AG04450 (cell line): ENCODE measurements at regions not wholly inside any gene's neighbourhood (a gene's known extent, or its start where the extent isn't known, plus 50 kb on each side); places are given as distances from the start of the nearest gene placed in this dataset.

Source experiments
- CTCF ChIA-PET: fragments of 300-600, 350-600 bp; formaldehyde crosslinking; extraction: SDS; loops from one replicate; lab custom pipeline; 2022; ENCODE audit warnings: antibody characterized with exemption, inconsistent platforms; lab: Charles Lee
- POLR2A ChIA-PET: fragments of 350-600 bp; formaldehyde crosslinking; extraction: SDS; loops from one replicate; lab custom pipeline; 2021; ENCODE audit warnings: antibody characterized with exemption, inconsistent platforms; lab: Yijun Ruan, JAX
- DNase-seq: peaks from one replicate; pipeline ENCODE4 v3.0.0-alpha.2; 2011; ENCODE audit warnings: low read depth, low spot score
- H3K27ac ChIP-seq: one replicate; pipeline ENCODE4 v1.5.1; 2012; ENCODE audit warnings: low read depth, low read length, control low read depth
- H3K27me3 ChIP-seq: one replicate; pipeline ENCODE4 v1.6.0; 2012; ENCODE audit warnings: low read length; ENCODE audit not compliant: control insufficient read depth, insufficient read depth
- H3K4me3 ChIP-seq: 2 replicates; pipeline ENCODE4 v1.5.1; 2011; ENCODE audit warnings: mild to moderate bottlenecking, low read depth, low read length, control low read depth
- H3K9me3 ChIP-seq: 2 replicates; pipeline ENCODE4 v1.5.1; 2012; ENCODE audit warnings: low read length; ENCODE audit not compliant: control insufficient read depth, insufficient read depth
- TF ChIP-seq, protein P1 (sequence below): IDR thresholded peaks from 2 replicates; pipeline ENCODE4 v1.5.1; 2011; ENCODE audit warnings: low read depth, low read length, control low read depth, inconsistent platforms

DNA sequence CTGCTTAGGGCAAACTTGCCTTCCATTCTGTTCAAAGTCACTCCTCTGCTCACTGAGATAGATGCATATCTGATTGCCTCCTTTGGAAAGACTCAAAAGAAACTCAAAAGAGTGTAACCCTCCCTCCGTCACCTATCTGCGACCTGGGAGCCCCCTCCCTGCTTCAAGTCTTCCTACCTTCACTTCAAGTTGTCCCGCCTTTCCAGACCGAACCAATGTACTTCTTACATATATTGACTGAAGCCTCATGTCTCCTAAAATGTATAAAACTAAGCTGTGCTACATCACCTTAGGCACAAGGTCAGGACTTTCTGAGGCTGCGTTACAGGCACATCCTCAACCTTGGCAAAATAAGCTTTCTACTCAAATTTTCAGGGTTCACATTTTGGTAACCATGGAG, 77.4 kb upstream of the C1GALT1 start:
- no peak for DNase-seq
- Histone ChIP-seq H3K27ac (no peak overlapping the region), H3K9me3 (no peaks in the 10 kb centered on the region; the same call in 1 of the 2 replicates), H3K27me3 (no peaks in the 10 kb centered on the region), H3K4me3 (no peak overlapping the region)
- POLR2A ChIA-PET = no interaction called here
- CTCF ChIA-PET = interaction anchor here (1.0 to 1.7 kb wide), 5 partner anchors 9 to 331 kb away, joined by 3 to 11 read pairs (median 3); no protein-coding TSS in a partner anchor
- TF ChIP-seq, protein P1, sequence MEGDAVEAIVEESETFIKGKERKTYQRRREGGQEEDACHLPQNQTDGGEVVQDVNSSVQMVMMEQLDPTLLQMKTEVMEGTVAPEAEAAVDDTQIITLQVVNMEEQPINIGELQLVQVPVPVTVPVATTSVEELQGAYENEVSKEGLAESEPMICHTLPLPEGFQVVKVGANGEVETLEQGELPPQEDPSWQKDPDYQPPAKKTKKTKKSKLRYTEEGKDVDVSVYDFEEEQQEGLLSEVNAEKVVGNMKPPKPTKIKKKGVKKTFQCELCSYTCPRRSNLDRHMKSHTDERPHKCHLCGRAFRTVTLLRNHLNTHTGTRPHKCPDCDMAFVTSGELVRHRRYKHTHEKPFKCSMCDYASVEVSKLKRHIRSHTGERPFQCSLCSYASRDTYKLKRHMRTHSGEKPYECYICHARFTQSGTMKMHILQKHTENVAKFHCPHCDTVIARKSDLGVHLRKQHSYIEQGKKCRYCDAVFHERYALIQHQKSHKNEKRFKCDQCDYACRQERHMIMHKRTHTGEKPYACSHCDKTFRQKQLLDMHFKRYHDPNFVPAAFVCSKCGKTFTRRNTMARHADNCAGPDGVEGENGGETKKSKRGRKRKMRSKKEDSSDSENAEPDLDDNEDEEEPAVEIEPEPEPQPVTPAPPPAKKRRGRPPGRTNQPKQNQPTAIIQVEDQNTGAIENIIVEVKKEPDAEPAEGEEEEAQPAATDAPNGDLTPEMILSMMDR = no peak

DNA sequence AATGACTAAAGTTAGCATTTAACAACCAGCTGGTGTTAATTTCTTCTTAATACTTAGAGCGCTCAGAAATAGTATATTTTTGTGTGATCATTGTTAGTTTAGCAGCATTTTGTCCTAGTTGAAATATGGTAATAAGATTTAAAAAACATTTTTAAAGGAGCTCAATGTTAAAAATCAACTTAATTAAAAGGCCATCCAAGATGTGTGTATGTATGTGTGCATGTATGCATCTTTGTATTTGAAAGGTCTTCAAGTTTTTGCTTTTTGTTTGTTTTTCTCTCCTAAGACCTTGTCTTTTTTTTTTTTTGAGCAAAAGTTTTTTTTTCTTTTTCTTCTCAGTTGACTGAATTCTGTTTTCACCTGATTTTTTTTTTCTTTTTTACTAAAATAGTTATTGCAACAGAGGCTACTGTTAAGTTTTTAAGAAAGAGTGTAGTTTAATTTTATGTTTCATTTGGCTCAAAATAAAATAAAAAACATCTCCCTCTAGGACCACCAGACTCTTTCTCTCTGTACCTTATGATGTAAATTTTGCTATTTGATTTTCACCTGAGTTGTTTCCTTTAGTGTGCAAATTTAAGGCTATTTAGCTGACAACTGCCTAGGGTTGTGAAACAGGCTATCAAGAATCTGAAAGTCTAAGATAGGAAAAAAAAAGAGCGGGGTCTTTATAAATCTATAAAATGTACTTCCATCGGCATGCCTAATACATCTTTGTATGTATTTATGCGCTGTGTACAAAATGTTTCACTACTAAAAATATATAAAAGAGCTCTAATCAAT, 76.4 kb upstream of the C1GALT1 start:
- CTCF ChIA-PET = interaction anchor here (1.0 to 2.1 kb wide), 6 partner anchors 8 to 330 kb away, joined by 3 to 11 read pairs (median 4); no protein-coding TSS in a partner anchor
- no peaks in the 10 kb centered on the region; the same call in 1 of the 2 replicates for H3K9me3 ChIP-seq
- POLR2A ChIA-PET = no interaction called here

GRCh38 chr7:7108931-7109330, 73.4 kb upstream of the C1GALT1 start:
- no peaks in the 10 kb centered on the region; the same call in 1 of the 2 replicates for H3K9me3 ChIP-seq
- no peaks in the 10 kb centered on the region for H3K27me3 ChIP-seq
- no peak overlapping the region for H3K27ac ChIP-seq
- CTCF ChIA-PET = no interaction called here
- DNase-seq = no peak
- H3K4me3 ChIP-seq = no peak overlapping the region
- POLR2A ChIA-PET = no interaction called here
- TF ChIP-seq, protein P1 = no peak

More for the DNA sequence above, 76.4 kb upstream of the C1GALT1 start:
- Histone ChIP-seq H3K4me3 (no peak overlapping the region), H3K27me3 (no peaks in the 10 kb centered on the region), H3K27ac (no peak overlapping the region)
- DNase-seq = no peak
- TF ChIP-seq, protein P1 = no peak

DNA sequence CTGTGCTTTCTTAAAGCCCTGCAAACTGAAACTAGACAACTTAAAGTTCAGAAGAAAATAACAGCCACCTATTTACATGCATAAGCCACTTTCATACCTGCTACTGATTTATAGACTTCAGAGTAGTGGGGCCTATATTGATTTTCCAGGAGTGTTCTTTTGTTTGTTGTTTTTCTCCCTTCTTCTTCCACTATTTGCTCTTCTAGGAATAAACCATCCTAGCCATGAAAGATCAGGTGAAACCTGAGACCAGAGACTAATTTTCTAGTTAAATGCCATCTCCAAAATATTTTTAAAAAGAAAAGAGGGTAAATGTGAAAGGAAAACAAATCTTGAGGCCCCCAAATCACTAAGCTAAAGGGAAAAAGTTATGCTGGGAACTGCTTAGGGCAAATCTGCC, 72.4 kb upstream of the C1GALT1 start:
- ChIA-PET CTCF (no interaction called here), POLR2A (no interaction called here)
- DNase-seq = no peak
- Histone ChIP-seq H3K9me3 (no peaks in the 10 kb centered on the region), H3K27me3 (no peaks in the 10 kb centered on the region), H3K4me3 (no peak overlapping the region), H3K27ac (no peak overlapping the region)
- TF ChIP-seq, protein P1 = no peak

- POLR2A ChIA-PET = no interaction called here
- CTCF ChIA-PET = no interaction called here
- H3K27me3 ChIP-seq = no peaks in the 10 kb centered on the region
- H3K4me3 ChIP-seq = no peak overlapping the region
- TF ChIP-seq, protein P1 = no peak
- no peak for DNase-seq
- H3K9me3 ChIP-seq = no peaks in the 10 kb centered on the region
- H3K27ac ChIP-seq = no peak overlapping the region
Measured at GRCh38 chr7:7110706-7111105, 71.6 kb upstream of the C1GALT1 start.
